GM12864 (cell line): ENCODE measurements at regions not wholly inside any gene's neighbourhood (a gene's known extent, or its start where the extent isn't known, plus 50 kb on each side); places are given as distances from the start of the nearest gene placed in this dataset.
A peak's percentile ranks its signal among the peaks of the same experiment; 100 is the strongest.

Experiments used
- DNase-seq: peaks from one replicate; pipeline ENCODE4 v3.0.0-alpha.2; 2011; ENCODE audit warnings: low read depth
- H3K4me3 ChIP-seq: 2 replicates; pipeline ENCODE4 v1.5.1; 2011; ENCODE audit warnings: mild to moderate bottlenecking, low read depth, low read length, control low read depth
- CTCF ChIP-seq: IDR thresholded peaks from 2 replicates; pipeline ENCODE4 v1.5.1; 2011; ENCODE audit warnings: low read depth, mild to moderate bottlenecking, moderate library complexity, low read length, control low read depth, inconsistent platforms; ENCODE audit errors: missing control alignments

DNA sequence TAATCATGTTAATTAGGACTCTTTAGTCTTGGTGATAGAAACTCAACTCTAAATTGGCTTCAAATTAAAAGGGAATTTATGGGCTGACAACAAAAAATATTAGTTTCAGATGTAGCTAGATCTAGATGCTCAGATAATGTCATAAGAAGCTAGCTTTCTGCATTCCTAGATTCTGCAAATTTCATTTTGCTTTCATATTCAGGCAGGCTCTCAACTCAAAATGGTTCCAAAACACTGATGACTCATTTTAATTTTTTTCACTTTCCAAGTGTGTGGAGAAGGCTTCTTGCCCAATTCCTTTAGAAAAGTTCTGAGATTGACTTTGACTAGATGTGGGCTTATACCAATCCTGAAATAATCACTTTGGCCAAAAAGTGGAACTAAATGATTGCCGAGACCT, 236.7 kb upstream of the GOT2 start:
- peak; percentile 2 for DNase-seq
- no peak for TF ChIP-seq CTCF

DNA sequence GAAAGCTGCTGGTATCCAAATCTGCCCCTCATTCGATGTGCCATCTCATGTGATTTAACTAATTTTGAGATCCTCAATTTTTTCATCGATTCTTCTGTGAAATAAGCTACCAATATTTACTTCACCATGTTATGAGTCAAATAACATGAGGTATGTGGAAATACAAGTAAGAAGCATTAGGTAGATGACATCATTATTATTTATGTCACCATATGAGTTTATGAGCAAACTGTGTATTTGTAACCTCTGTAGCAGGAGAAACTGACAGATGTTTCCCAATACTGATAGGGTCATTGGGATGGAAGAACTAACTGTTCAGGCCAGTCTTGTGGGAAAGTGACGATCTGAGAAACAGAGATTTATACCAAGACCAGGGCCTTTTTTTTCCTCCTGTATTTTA, 229.4 kb upstream of the GOT2 start:
- H3K4me3 ChIP-seq: no peak overlapping the region
- no peak for TF ChIP-seq CTCF
- no peak for DNase-seq

More for the DNA sequence above, 236.7 kb upstream of the GOT2 start:
- H3K4me3 ChIP-seq: no peak overlapping the region

GRCh38 chr16:58962811-58963210, 228.7 kb upstream of the GOT2 start:
- no peak for DNase-seq
- no peak overlapping the region for H3K4me3 ChIP-seq
- no peak for TF ChIP-seq CTCF

DNA sequence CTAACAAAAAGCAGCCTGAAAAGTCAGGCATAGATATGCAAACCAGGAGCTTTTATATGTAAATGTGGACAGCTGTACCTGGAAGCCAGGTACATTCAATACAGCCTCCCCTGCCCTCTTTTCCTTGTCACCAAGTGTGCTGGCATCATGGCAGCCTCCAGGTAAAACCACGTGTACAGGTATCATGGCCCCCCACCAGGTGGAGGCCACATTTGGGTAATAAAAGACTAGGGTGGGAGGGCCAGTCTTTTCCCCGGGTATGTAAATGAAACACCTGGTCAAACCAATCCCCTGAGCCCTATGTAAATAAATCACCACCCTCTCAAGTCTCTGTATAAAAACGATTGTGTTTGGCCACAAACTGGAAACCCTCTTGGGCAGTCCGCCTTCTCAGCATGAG, 226.4 kb upstream of the GOT2 start:
- TF ChIP-seq CTCF: no peak
- no peak for DNase-seq

GRCh38 chr16:58960034-58960433, 225.9 kb upstream of the GOT2 start:
- no peak for TF ChIP-seq CTCF
- DNase-seq: no peak
- H3K4me3 ChIP-seq: no peak overlapping the region

More for the DNA sequence above, 226.4 kb upstream of the GOT2 start:
- H3K4me3 ChIP-seq: no peak overlapping the region

- DNase-seq: no peak
- TF ChIP-seq CTCF: no peak
Observed at GRCh38 chr16:58958749-58959148, 224.6 kb upstream of the GOT2 start.

DNA sequence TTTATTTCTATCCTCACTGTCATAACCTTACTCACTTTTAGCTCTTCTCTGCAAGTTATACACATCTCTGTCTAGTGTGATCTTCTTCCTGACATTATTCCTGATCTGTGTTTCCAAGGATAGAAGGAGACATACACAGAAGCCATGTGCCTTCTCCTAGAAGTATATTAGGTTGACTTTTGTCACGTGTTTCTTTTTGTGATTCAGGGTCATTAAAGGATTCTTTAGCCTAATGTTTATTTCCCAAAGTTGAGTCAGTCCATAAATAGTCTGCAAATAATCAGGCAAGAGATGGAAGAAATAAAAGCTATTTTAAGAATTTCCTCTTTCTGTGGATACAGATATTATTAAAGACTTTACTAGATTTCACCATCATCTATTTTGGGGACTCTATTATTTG, 214.1 kb upstream of the GOT2 start:
- TF ChIP-seq CTCF: no peak
- H3K4me3 ChIP-seq: no peak overlapping the region
- no peak for DNase-seq

More at GRCh38 chr16:58958749-58959148, 224.6 kb upstream of the GOT2 start:
- no peak overlapping the region for H3K4me3 ChIP-seq
